ENCODE measurements at regions not wholly inside any gene's neighbourhood (a gene's known extent, or its start where the extent isn't known, plus 50 kb on each side); places are given as distances from the start of the nearest gene placed in this dataset.

GRCh38 chr9:26682796-26683496 lies 209.7 kb downstream of the CAAP1 start:
- H3F3A ChIP-seq (ENCODE audit: control insufficient read depth, insufficient read depth) = no peaks in the 10 kb centered on the region
- no peaks in the 10 kb centered on the region for H3K79me2 ChIP-seq (ENCODE audit: control insufficient read depth, low read length)
- TF ChIP-seq CTCF (IDR thresholded peaks at IDR 0.05; ENCODE audit: low read depth, low read length, poor library complexity, severe bottlenecking) = no peak
- TF ChIP-seq EZH2phosphoT487 (IDR thresholded peaks at IDR 0.05; ENCODE audit: borderline replicate concordance, low read length) = no peak
- H3K4me1 ChIP-seq (ENCODE audit: control insufficient read depth, low read length) = no peaks in the 10 kb centered on the region
- no peak overlapping the region for H3K27ac ChIP-seq (ENCODE audit: low read depth, low read length)
- H4K20me1 ChIP-seq (ENCODE audit: control insufficient read depth, insufficient read depth, low read depth, low read length) = no peaks in the 10 kb centered on the region
- no peaks in the 10 kb centered on the region for H3K9me2 ChIP-seq (replicated peaks; ENCODE audit: control insufficient read depth, low read length)
- H3K36me3 ChIP-seq (ENCODE audit: control insufficient read depth, low read length) = no peaks in the 10 kb centered on the region
- no peak overlapping the region for H3K4me2 ChIP-seq (ENCODE audit: low read length)
- H3K27me3 ChIP-seq (ENCODE audit: control insufficient read depth, low read length) = no peaks in the 10 kb centered on the region
- no peak overlapping the region for H3K4me3 ChIP-seq (ENCODE audit: low read length)
- no peaks in the 10 kb centered on the region for H3K9me3 ChIP-seq (ENCODE audit: control insufficient read depth, insufficient read depth, low read length)

GRCh38 chr9:26682041-26682440 lies 210.6 kb downstream of the CAAP1 start:
- Histone ChIP-seq H3K36me3 (ENCODE audit: control insufficient read depth, low read length) (no peaks in the 10 kb centered on the region), H3K4me1 (ENCODE audit: control insufficient read depth, low read length) (no peaks in the 10 kb centered on the region), H3F3A (ENCODE audit: control insufficient read depth, insufficient read depth) (no peaks in the 10 kb centered on the region), H3K4me2 (ENCODE audit: low read length) (no peak overlapping the region), H3K79me2 (ENCODE audit: control insufficient read depth, low read length) (no peaks in the 10 kb centered on the region), H3K9me3 (ENCODE audit: control insufficient read depth, insufficient read depth, low read length) (no peaks in the 10 kb centered on the region), H4K20me1 (ENCODE audit: control insufficient read depth, insufficient read depth, low read depth, low read length) (no peaks in the 10 kb centered on the region), H3K27me3 (ENCODE audit: control insufficient read depth, low read length) (no peaks in the 10 kb centered on the region), H3K4me3 (ENCODE audit: low read length) (no peak overlapping the region), H3K9me2 (replicated peaks; ENCODE audit: control insufficient read depth, low read length) (no peaks in the 10 kb centered on the region), H3K27ac (ENCODE audit: low read depth, low read length) (no peak overlapping the region)
- TF ChIP-seq EZH2phosphoT487 (IDR thresholded peaks at IDR 0.05; ENCODE audit: borderline replicate concordance, low read length) = no peak
- TF ChIP-seq CTCF (IDR thresholded peaks at IDR 0.05; ENCODE audit: low read depth, low read length, poor library complexity, severe bottlenecking) = no peak

GRCh38 chr9:26677965-26678706 lies 214.5 kb downstream of the CAAP1 start:
- H3K27me3 ChIP-seq (ENCODE audit: control insufficient read depth, low read length) = no peaks in the 10 kb centered on the region
- no peaks in the 10 kb centered on the region for H3K9me3 ChIP-seq (ENCODE audit: control insufficient read depth, insufficient read depth, low read length)
- no peaks in the 10 kb centered on the region for H3K36me3 ChIP-seq (ENCODE audit: control insufficient read depth, low read length)
- H3K4me2 ChIP-seq (ENCODE audit: low read length) = no peak overlapping the region
- no peaks in the 10 kb centered on the region for H3F3A ChIP-seq (ENCODE audit: control insufficient read depth, insufficient read depth)
- no peaks in the 10 kb centered on the region for H3K9me2 ChIP-seq (replicated peaks; ENCODE audit: control insufficient read depth, low read length)
- TF ChIP-seq EZH2phosphoT487 (IDR thresholded peaks at IDR 0.05; ENCODE audit: borderline replicate concordance, low read length) (no peak), CTCF (IDR thresholded peaks at IDR 0.05; ENCODE audit: low read depth, low read length, poor library complexity, severe bottlenecking) (no peak)
- no peaks in the 10 kb centered on the region for H3K4me1 ChIP-seq (ENCODE audit: control insufficient read depth, low read length)
- no peak overlapping the region for H3K4me3 ChIP-seq (ENCODE audit: low read length)
- no peaks in the 10 kb centered on the region for H3K79me2 ChIP-seq (ENCODE audit: control insufficient read depth, low read length)
- no peak overlapping the region for H3K27ac ChIP-seq (ENCODE audit: low read depth, low read length)
- H4K20me1 ChIP-seq (ENCODE audit: control insufficient read depth, insufficient read depth, low read depth, low read length) = no peaks in the 10 kb centered on the region
